ENCODE measurements at regions not wholly inside any gene's neighbourhood (a gene's known extent, or its start where the extent isn't known, plus 50 kb on each side); places are given as distances from the start of the nearest gene placed in this dataset.
"Not testable (repeated sequence)": the region's sequence is repeated elsewhere in the genome, so short reads cannot be mapped to it uniquely, and the experiment has no call there.

DNA sequence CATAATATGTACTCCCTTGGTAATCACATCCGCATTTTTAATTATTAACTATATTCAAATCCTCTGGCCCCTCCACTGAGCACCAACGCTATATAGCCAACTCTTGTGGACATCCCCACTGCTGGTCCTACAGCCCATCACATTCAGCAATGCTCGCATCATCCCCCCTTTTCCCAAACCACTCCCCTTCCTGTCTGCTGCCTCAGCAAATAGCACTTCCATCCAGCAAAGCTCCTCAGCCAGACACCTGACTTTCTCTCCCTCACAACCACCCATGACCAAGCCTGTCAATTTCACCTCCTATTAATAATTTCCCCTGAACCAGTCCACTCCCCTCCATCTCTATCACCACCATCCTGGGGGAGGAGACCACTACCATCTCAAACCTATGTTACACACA is 65.5 kb upstream of the KIF2A start:
- DNase-seq: not testable (repeated sequence)

GRCh38 chr5:62242000-62242399 is 64.0 kb upstream of the KIF2A start:
- DNase-seq: not testable (repeated sequence)

GRCh38 chr5:62243046-62243445 is 63.0 kb upstream of the KIF2A start:
- DNase-seq: not testable (repeated sequence)

DNA sequence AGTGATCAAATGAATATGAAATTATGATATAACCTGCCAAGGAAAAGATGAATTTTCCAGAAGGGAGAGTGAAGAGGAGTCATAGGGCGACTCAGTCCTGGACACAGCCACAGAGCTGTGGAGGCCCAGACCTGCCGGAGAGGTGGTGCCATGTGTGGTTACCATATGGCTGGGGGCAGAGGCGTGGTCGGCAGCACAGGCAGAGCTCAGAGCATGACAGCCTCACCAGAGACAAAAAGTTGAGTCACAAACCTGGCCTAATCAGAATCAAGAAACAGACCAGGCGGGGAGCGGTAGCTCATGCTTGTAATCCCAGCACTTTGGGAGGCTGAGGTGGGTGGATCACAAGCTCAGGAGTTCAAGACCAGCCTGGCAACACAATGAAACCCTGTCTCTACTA is 57.8 kb upstream of the KIF2A start:
- not testable (repeated sequence) for DNase-seq

DNA sequence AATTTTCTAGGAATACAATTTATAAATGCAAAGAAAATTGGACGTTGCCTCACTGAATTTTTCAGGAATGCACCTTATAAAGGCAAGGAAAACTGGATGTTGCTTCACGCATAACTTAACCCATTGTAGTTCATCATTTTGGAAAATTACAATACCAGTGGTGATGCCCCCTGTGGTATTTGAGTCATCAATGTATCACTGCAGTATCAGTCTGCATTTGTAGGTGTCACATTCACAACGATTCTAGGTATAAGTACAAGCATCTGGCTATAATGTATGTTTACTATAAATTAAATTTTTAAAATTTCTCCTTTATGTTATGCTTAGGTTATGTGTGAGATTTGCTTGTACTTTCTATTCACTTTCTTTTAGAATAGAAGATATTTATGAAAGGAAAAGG is 55.9 kb upstream of the KIF2A start:
- DNase-seq: not testable (repeated sequence)

DNA sequence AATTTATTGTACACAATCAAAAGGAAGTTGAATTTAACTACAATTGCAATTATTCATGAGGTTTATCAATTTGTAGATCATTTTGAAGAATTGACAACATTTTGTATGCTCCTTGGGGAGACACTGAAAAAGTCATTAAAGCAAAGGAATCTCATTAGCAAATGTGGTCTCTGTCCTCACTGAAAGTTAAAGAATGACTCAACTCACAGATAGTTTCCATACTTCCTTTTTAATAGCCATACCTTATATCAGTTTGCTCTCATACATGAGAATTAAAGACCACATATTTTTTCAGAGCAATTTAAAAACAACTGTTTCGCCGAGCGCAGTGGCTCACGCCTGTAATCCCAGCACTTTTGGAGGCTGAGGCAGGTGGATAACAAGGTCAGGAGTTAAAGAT is 55.1 kb upstream of the KIF2A start:
- DNase-seq: not testable (repeated sequence)

DNA sequence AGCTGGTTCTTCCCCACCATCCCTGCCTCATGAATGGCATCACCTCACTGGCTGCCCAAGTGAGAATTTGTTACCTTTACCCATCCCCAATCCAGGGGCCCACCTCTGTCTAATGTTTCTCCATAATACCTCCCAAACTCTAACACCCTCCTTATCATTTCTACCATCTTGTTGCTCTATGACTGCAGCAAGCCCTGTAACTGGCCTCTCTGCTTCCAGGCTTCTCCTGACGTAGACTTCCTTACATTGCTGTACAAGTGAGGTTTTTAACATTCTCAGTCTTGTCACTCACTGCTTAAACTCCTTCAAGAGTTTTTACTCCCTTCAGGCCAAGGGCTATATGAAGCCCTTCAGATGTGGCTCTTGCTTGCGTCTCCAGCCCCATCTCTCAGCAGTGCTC is 53.5 kb upstream of the KIF2A start:
- DNase-seq: not testable (repeated sequence)

DNA sequence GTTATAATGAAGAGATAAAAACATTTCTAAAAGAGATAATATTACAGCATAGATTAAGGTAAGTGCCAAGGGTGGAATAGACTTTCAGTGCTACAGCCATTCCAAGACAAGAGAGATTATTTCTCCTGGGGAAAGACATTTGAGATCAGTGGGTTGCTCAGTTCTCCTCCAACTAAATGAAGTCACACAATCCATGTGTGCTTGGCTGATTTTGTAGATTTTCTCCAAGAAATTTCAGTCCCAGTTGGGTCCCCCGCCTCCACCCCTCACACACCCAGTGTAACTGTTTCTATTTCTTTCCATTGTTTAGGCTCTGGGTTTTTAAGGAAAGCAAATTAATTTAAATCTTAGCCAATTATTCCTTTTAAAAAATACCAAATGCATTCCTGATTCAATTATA is 50.5 kb upstream of the KIF2A start:
- DNase-seq: not testable (repeated sequence)

DNA sequence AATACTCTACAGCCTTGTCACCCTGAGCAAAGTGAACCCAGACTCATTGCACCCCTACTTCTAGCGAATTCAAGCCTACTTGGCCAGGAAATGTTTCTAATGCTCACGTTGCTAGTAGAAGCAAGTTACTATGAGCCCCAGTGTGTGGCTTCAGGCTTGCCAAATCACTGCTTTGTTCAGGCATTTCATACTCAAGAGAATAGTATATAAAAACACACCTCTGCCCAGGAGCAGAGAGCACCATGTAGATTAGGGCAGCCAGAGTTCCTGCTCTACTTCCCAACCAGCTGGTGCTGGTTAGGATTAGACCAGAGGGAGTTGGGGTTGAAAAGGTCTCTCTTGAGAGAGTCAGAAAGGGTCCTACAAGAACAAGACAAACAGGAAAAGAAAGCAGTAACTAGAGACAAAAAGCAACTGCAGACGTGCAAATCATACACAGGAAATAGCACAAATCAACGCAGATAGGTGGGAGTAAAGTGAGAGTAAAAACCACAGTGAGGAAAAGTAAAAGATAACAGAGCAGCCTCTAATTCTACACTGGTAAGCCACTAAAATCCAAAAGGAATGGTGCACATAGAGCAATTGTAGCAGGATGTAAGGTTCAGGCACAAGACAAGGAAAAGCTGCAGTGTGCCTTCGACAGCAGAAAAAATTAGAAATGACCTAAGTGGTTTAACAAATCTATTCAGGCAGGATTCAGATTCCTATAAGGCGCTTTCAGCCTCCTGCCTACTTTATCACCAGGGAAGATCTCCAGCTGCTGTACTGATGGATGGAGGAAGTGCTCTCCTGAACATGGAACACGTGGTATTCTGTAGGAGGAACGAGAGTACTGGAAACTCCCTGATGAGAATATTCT is 49.6 kb upstream of the KIF2A start:
- peak in 1 of 2 donors; percentile 3 for DNase-seq
